Naive thymus-derived CD8-positive, alpha-beta T cell (primary cell): ENCODE measurements at regions not wholly inside any gene's neighbourhood (a gene's known extent, or its start where the extent isn't known, plus 50 kb on each side); places are given as distances from the start of the nearest gene placed in this dataset.
"Not testable (repeated sequence)": the region's sequence is repeated elsewhere in the genome, so short reads cannot be mapped to it uniquely, and the experiment has no call there.

ENCODE experiments used
- ATAC-seq, 2 donors: fragments of 150-1000 bp; cut with Tn5 transposase in 1 of 2; sonication (Bioruptor Pico), chemical (Tn5 transposase) in 1 of 2; 1 replicate in 1 of 2; 2 replicates in 1 of 2; pipeline ENCODE4 v1.10.0; 2021; ENCODE audit warnings: mild to moderate bottlenecking in 2 of 2, moderate library complexity in 2 of 2
- POLR2A ChIA-PET: fragments of 350-600 bp; sonication (Branson Sonifier 250); formaldehyde crosslinking; loops from one replicate; lab custom pipeline; 2021; ENCODE audit warnings: antibody characterized with exemption; lab: Charles Lee
- DNase-seq, 10 donors: peaks; one replicate each; pipeline versions ENCODE4 v3.0.0 to v3.0.0-alpha.2; 2020 to 2022
- H3K27ac Mint-ChIP-seq, 10 donors: one replicate each; pipeline ENCODE4 v1.8.0; 2020 to 2022; ENCODE audit warnings: mild to moderate bottlenecking in 10 of 10, mixed read lengths in 10 of 10, moderate library complexity in 4 of 10, inconsistent platforms in 1 of 10
- H3K27me3 Mint-ChIP-seq, 5 donors: one replicate each; pipeline ENCODE4 v1.8.0; 2021 to 2022; ENCODE audit warnings: mixed read lengths in 5 of 5
- H3K36me3 Mint-ChIP-seq, 3 donors: one replicate each; pipeline ENCODE4 v1.8.0; 2020 to 2022; ENCODE audit warnings: mixed read lengths in 3 of 3, mild to moderate bottlenecking in 2 of 3, inconsistent platforms in 1 of 3
- H3K4me1 Mint-ChIP-seq, 4 donors: one replicate each; pipeline ENCODE4 v1.8.0; 2021 to 2022; ENCODE audit warnings: mixed read lengths in 4 of 4
- H3K4me3 Mint-ChIP-seq, 10 donors: one replicate each; pipeline ENCODE4 v1.8.0; 2020 to 2022; ENCODE audit warnings: mild to moderate bottlenecking in 10 of 10, mixed read lengths in 10 of 10, moderate library complexity in 6 of 10, inconsistent platforms in 1 of 10
- H3K9me3 Mint-ChIP-seq, 9 donors: one replicate each; pipeline ENCODE4 v1.8.0; 2020 to 2022; ENCODE audit warnings: mixed read lengths in 9 of 9, mild to moderate bottlenecking in 3 of 9, inconsistent platforms in 1 of 9, moderate library complexity in 1 of 9

- Mint-ChIP-seq H3K27me3 (peaks cover 0 to 20% (median 7%) of the 10 kb centered on the region in 5 donors), H3K9me3 (no peaks in the 10 kb centered on the region), H3K4me1 (no peaks in the 10 kb centered on the region), H3K27ac (no peak overlapping the region), H3K36me3 (no peaks in the 10 kb centered on the region), H3K4me3 (no peak overlapping the region)
- DNase-seq (no peak), ATAC-seq (no peak)
- POLR2A ChIA-PET = no interaction called here
These were observed 253.4 kb downstream of the SP3 start for GRCh38 chr2:173711816-173712215.

DNA sequence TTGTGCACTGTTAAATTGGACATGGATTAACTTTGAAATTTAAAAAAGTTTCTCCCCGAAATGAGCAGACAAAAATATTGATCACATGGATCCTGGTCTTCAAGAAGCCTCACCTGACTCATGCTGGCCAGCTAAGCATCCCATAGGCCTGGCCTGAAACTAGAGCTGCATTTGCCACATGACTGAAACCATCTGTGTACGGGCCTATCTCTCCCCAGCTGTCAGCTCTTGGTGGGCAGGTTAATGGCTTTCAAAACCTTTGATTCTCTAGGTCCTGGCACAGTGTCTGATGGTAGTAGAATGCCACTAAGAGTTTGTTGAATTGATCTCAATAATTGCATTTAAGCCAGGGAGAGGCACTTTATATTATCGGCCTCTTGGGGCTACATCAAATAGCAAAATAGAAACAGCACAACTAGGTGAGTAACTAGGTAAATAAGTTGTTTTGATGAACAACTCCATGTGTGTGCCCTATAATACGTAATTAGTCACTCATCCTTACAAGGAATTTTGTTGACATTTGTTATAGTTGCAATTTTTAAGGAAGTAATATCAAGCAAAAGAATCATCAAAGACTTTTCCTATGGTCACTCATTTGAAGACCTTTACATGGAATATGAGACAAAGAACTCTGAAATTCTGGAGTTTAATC is 251.1 kb downstream of the SP3 start:
- ATAC-seq = no peak
- H3K27me3 Mint-ChIP-seq = peaks cover 8 to 39% (median 21%) of the 10 kb centered on the region in 5 donors
- DNase-seq = no peak
- H3K36me3 Mint-ChIP-seq = no peaks in the 10 kb centered on the region
- no peaks in the 10 kb centered on the region for H3K9me3 Mint-ChIP-seq
- H3K4me3 Mint-ChIP-seq = no peak overlapping the region
- H3K27ac Mint-ChIP-seq = no peak overlapping the region
- H3K4me1 Mint-ChIP-seq = no peaks in the 10 kb centered on the region
- POLR2A ChIA-PET = no interaction called here

- no peak for DNase-seq
- no peak overlapping the region for H3K27ac Mint-ChIP-seq
- POLR2A ChIA-PET = no interaction called here
- H3K4me3 Mint-ChIP-seq = no peak overlapping the region
- peaks cover 10 to 43% (median 22%) of the 10 kb centered on the region in 5 donors for H3K27me3 Mint-ChIP-seq
- H3K9me3 Mint-ChIP-seq = no peaks in the 10 kb centered on the region
- ATAC-seq = no peak
- H3K4me1 Mint-ChIP-seq = no peaks in the 10 kb centered on the region
- H3K36me3 Mint-ChIP-seq = no peaks in the 10 kb centered on the region
These were observed 249.7 kb downstream of the SP3 start for GRCh38 chr2:173715441-173715840.

GRCh38 chr2:173716458-173717052 is 248.6 kb downstream of the SP3 start:
- no peak overlapping the region for H3K4me3 Mint-ChIP-seq
- ATAC-seq (no peak), DNase-seq (no peak)
- H3K27ac Mint-ChIP-seq = no peak overlapping the region
- no peaks in the 10 kb centered on the region for H3K36me3 Mint-ChIP-seq
- POLR2A ChIA-PET = no interaction called here
- peaks cover 15 to 45% (median 29%) of the 10 kb centered on the region in 5 donors for H3K27me3 Mint-ChIP-seq
- H3K4me1 Mint-ChIP-seq = no peaks in the 10 kb centered on the region
- no peaks in the 10 kb centered on the region for H3K9me3 Mint-ChIP-seq

- Mint-ChIP-seq H3K4me3 (no peak overlapping the region), H3K36me3 (no peaks in the 10 kb centered on the region), H3K9me3 (no peaks in the 10 kb centered on the region), H3K4me1 (no peaks in the 10 kb centered on the region), H3K27me3 (peaks cover 22 to 55% (median 40%) of the 10 kb centered on the region in 5 donors), H3K27ac (no peak overlapping the region)
- no peak for DNase-seq
- no peak for ATAC-seq
- POLR2A ChIA-PET = no interaction called here
These were observed 245.7 kb downstream of the SP3 start for GRCh38 chr2:173719471-173719870.

DNA sequence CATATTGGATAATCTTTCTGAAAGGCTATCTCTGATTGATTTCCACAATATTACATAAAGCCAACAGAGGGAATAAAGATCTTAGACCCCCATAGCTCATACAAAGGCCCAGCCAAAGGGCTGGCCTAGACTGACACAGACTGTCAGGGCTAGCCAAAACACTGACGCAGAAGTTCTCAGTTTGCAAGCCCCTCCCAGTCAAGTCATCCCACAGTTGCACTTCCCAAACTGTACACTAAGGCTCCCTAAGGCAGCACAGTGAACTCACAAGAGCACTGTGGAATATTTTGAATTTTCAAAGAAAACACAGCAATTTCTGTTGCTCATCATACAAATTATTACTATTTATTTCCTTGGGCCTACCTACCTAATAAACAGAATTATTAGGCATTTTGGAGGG is 244.9 kb downstream of the SP3 start:
- DNase-seq = no peak
- H3K36me3 Mint-ChIP-seq = no peaks in the 10 kb centered on the region
- H3K27me3 Mint-ChIP-seq = peaks cover 23 to 55% (median 40%) of the 10 kb centered on the region in 5 donors
- no peak overlapping the region for H3K4me3 Mint-ChIP-seq
- no peak for ATAC-seq
- H3K4me1 Mint-ChIP-seq = no peaks in the 10 kb centered on the region
- no peaks in the 10 kb centered on the region for H3K9me3 Mint-ChIP-seq
- POLR2A ChIA-PET = no interaction called here
- H3K27ac Mint-ChIP-seq = no peak overlapping the region

- Mint-ChIP-seq H3K27ac (no peak overlapping the region), H3K9me3 (peaks cover 0 to 12% (median 3%) of the 10 kb centered on the region in 9 donors), H3K36me3 (no peaks in the 10 kb centered on the region), H3K4me1 (no peaks in the 10 kb centered on the region), H3K4me3 (no peak overlapping the region), H3K27me3 (peaks cover 3 to 15% (median 11%) of the 10 kb centered on the region in 5 donors)
- ATAC-seq (no peak), DNase-seq (no peak)
- POLR2A ChIA-PET = no interaction called here
These were observed 230.4 kb downstream of the SP3 start for GRCh38 chr2:173734797-173735196.

- ATAC-seq, H3K36me3 Mint-ChIP-seq, H3K4me3 Mint-ChIP-seq, DNase-seq, H3K4me1 Mint-ChIP-seq, POLR2A ChIA-PET, H3K27ac Mint-ChIP-seq: not testable (repeated sequence)
- Mint-ChIP-seq H3K9me3 (peaks cover 0 to 12% (median 2%) of the 10 kb centered on the region in 9 donors), H3K27me3 (peaks cover 5 to 33% (median 18%) of the 10 kb centered on the region in 5 donors)
These were observed 227.1 kb downstream of the SP3 start for GRCh38 chr2:173737954-173738575.

GRCh38 chr2:173739006-173739405 is 226.2 kb downstream of the SP3 start:
- ATAC-seq = no peak
- H3K4me1 Mint-ChIP-seq = no peaks in the 10 kb centered on the region

GRCh38 chr2:173740639-173741038 is 224.5 kb downstream of the SP3 start:
- DNase-seq = no peak
- Mint-ChIP-seq H3K36me3 (no peaks in the 10 kb centered on the region), H3K27me3 (peaks cover 8 to 36% (median 20%) of the 10 kb centered on the region in 5 donors), H3K4me3 (no peak overlapping the region), H3K27ac (no peak overlapping the region), H3K9me3 (peaks cover 0 to 12% (median 2%) of the 10 kb centered on the region in 9 donors), H3K4me1 (no peaks in the 10 kb centered on the region)
- POLR2A ChIA-PET = no interaction called here
- ATAC-seq = no peak

More at GRCh38 chr2:173739006-173739405, 226.2 kb downstream of the SP3 start:
- no peak overlapping the region for H3K4me3 Mint-ChIP-seq
- no peaks in the 10 kb centered on the region for H3K36me3 Mint-ChIP-seq
- peaks cover 0 to 12% (median 2%) of the 10 kb centered on the region in 9 donors for H3K9me3 Mint-ChIP-seq
- DNase-seq = no peak
- H3K27ac Mint-ChIP-seq = no peak overlapping the region
- POLR2A ChIA-PET = no interaction called here
- peaks cover 6 to 35% (median 21%) of the 10 kb centered on the region in 5 donors for H3K27me3 Mint-ChIP-seq

DNA sequence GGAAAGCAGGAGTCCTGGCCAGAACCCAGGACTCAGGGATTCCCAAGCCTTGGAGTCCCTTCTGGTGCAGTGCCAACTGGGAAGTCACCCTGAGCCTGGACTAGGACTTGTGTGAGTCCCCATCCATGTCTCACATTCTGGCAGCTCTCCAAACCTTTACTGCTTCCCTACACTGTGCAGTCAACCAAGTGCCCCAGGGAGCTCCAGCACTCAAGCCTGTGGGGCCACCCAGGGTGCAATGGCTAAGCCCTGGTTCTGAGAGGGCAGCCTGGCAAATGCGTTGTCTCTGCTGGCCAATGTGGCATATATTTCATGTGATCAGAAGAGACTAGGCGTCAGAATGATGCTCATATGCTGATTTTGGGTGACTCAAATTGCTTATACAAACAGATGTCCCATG is 223.4 kb downstream of the SP3 start:
- DNase-seq (no peak), ATAC-seq (no peak)
- Mint-ChIP-seq H3K36me3 (no peaks in the 10 kb centered on the region), H3K4me3 (no peak overlapping the region), H3K4me1 (no peaks in the 10 kb centered on the region), H3K9me3 (peaks cover 0 to 12% (median 2%) of the 10 kb centered on the region in 9 donors), H3K27ac (no peak overlapping the region), H3K27me3 (peaks cover 13 to 48% (median 21%) of the 10 kb centered on the region in 5 donors)
- POLR2A ChIA-PET = no interaction called here

DNA sequence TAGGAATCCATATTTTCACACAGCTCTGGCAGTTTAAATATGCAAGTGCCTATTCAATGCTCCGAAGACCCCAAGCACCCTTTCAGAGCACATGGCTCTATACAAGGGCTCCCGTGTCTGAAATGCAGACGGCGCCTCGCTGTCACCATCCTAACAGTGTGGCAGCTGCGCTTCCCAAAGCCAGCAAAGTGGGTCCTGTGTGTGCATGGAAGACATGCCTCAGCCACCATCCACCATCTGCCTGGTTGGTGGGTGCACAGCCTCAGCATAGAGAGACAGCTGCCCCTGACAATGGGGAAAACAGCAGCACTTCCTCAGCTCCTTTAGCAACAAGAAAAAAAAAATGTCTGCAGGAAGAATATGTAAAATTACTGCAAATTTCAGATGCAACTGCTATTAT is 218.1 kb downstream of the SP3 start:
- POLR2A ChIA-PET = no interaction called here
- Mint-ChIP-seq H3K27ac (no peak overlapping the region), H3K27me3 (peaks cover 16 to 42% (median 23%) of the 10 kb centered on the region in 5 donors), H3K9me3 (no peaks in the 10 kb centered on the region), H3K36me3 (no peaks in the 10 kb centered on the region), H3K4me1 (no peaks in the 10 kb centered on the region), H3K4me3 (no peak overlapping the region)
- DNase-seq (no peak), ATAC-seq (no peak)

GRCh38 chr2:173749315-173749714 is 215.9 kb downstream of the SP3 start:
- DNase-seq (no peak), ATAC-seq (no peak)
- Mint-ChIP-seq H3K27ac (no peak overlapping the region), H3K4me1 (no peaks in the 10 kb centered on the region), H3K4me3 (no peak overlapping the region), H3K9me3 (no peaks in the 10 kb centered on the region), H3K27me3 (peaks cover 9 to 19% (median 12%) of the 10 kb centered on the region in 5 donors), H3K36me3 (no peaks in the 10 kb centered on the region)
- POLR2A ChIA-PET = no interaction called here
